MM.1S (cell line): ENCODE measurements at regions not wholly inside any gene's neighbourhood (a gene's known extent, or its start where the extent isn't known, plus 50 kb on each side); places are given as distances from the start of the nearest gene placed in this dataset.

Experiments used
- DNase-seq: peaks from one replicate; pipeline ENCODE4 v3.0.0-alpha.2; 2015
- H2AFZ ChIP-seq: fragments of 300-600 bp; sonication (generic); 2 replicates; pipeline ENCODE4 v1.6.0; 2016; ENCODE audit warnings: antibody characterized with exemption, low read length
- H3F3A ChIP-seq: fragments of 300-600 bp; sonication (generic); 2 replicates; pipeline ENCODE4 v1.6.1; 2016; ENCODE audit warnings: mild to moderate bottlenecking, antibody characterized with exemption, low read length, moderate library complexity, mixed read lengths; ENCODE audit not compliant: insufficient read depth
- H3K27ac ChIP-seq: fragments of 300-600 bp; sonication (generic); 2 replicates; pipeline ENCODE4 v1.5.1; 2016; ENCODE audit warnings: mild to moderate bottlenecking, low read length
- H3K27me3 ChIP-seq: fragments of 300-600 bp; sonication (generic); replicated peaks from 2 replicates; pipeline ENCODE4 v1.6.0; 2016; ENCODE audit warnings: low read length; ENCODE audit not compliant: insufficient read depth
- H3K36me3 ChIP-seq: fragments of 300-600 bp; sonication (generic); replicated peaks from 2 replicates; pipeline ENCODE4 v1.6.1; 2016; ENCODE audit warnings: mild to moderate bottlenecking, low read length, mixed read lengths; ENCODE audit not compliant: insufficient read depth
- H3K4me1 ChIP-seq: fragments of 300-600 bp; sonication (generic); 2 replicates; pipeline ENCODE4 v1.6.1; 2016; ENCODE audit warnings: low read length, mixed read lengths
- H3K4me2 ChIP-seq: fragments of 300-600 bp; sonication (generic); 2 replicates; pipeline ENCODE4 v1.6.0; 2016; ENCODE audit warnings: low read depth, low read length
- H3K4me3 ChIP-seq: fragments of 300-600 bp; sonication (generic); 2 replicates; pipeline ENCODE4 v1.5.1; 2016; ENCODE audit warnings: low read length, mixed read lengths
- H3K79me2 ChIP-seq: fragments of 300-600 bp; sonication (generic); 2 replicates; pipeline ENCODE4 v1.6.1; 2016; ENCODE audit warnings: mixed run types, low read length, mixed read lengths
- H3K9ac ChIP-seq: fragments of 300-600 bp; sonication (generic); 2 replicates; pipeline ENCODE4 v1.6.1; 2016; ENCODE audit warnings: low read length, mixed read lengths
- H3K9me2 ChIP-seq: fragments of 300-600 bp; sonication (generic); replicated peaks from 2 replicates; pipeline ENCODE4 v1.6.1; 2016; ENCODE audit warnings: mild to moderate bottlenecking, low read length, mixed read lengths; ENCODE audit not compliant: insufficient read depth
- H3K9me3 ChIP-seq: fragments of 300-600 bp; sonication (generic); replicated peaks from 2 replicates; pipeline ENCODE4 v1.6.1; 2016; ENCODE audit warnings: mild to moderate bottlenecking, low read length, mixed read lengths; ENCODE audit not compliant: insufficient read depth
- H4K20me1 ChIP-seq: fragments of 300-600 bp; sonication (generic); 2 replicates; pipeline ENCODE4 v1.6.1; 2016; ENCODE audit warnings: mild to moderate bottlenecking, low read length, moderate library complexity, mixed read lengths; ENCODE audit not compliant: insufficient read depth
- CTCF ChIP-seq: fragments of 300-600 bp; sonication (generic); IDR thresholded peaks from 2 replicates; pipeline ENCODE4 v1.5.1; 2016; ENCODE audit warnings: antibody characterized with exemption, low read length, mixed read lengths
- EZH2 ChIP-seq: fragments of 300-600 bp; sonication (generic); optimal IDR thresholded peaks from 2 replicates; pipeline ENCODE3; 2017; ENCODE audit warnings: low read depth, mild to moderate bottlenecking, antibody characterized with exemption, low read length, mixed read lengths
- EZH2phosphoT487 ChIP-seq: fragments of 300-600 bp; sonication (generic); IDR thresholded peaks from 2 replicates; pipeline ENCODE4 v1.6.1; 2018; ENCODE audit warnings: antibody characterized with exemption, low read length

- Histone ChIP-seq H3K27ac (no peak overlapping the region), H2AFZ (no peak overlapping the region)
Measured at GRCh38 chrX:33726281-33727160, 405.6 kb downstream of the FAM47A start.

GRCh38 chrX:33725535-33726210 is 406.4 kb downstream of the FAM47A start:
- Histone ChIP-seq H3K36me3 (no peaks in the 10 kb centered on the region), H3K4me1 (no peaks in the 10 kb centered on the region), H3K4me3 (peak overlapping the region; percentile 68), H3K79me2 (no peaks in the 10 kb centered on the region), H4K20me1 (no peaks in the 10 kb centered on the region), H2AFZ (peak overlapping the region; percentile 54), H3K27ac (peak overlapping the region; percentile 31; the same call in 1 of the 2 replicates), H3K9me2 (no peaks in the 10 kb centered on the region), H3F3A (no peaks in the 10 kb centered on the region), H3K27me3 (no peaks in the 10 kb centered on the region), H3K9me3 (no peaks in the 10 kb centered on the region), H3K9ac (peak overlapping the region; percentile 42; the same call in 1 of the 2 replicates), H3K4me2 (peak overlapping the region; percentile 68)
- TF ChIP-seq EZH2phosphoT487 = no peak
- no peak for TF ChIP-seq EZH2
- no peak for TF ChIP-seq CTCF
- DNase-seq = peak; percentile 69

More at GRCh38 chrX:33726281-33727160, 405.6 kb downstream of the FAM47A start:
- H3K9me3 ChIP-seq = no peaks in the 10 kb centered on the region
- DNase-seq = no peak
- no peak for TF ChIP-seq EZH2phosphoT487
- no peak for TF ChIP-seq CTCF
- TF ChIP-seq EZH2 = no peak
- H3K9ac ChIP-seq = no peak overlapping the region
- no peaks in the 10 kb centered on the region for H3K9me2 ChIP-seq
- no peaks in the 10 kb centered on the region for H4K20me1 ChIP-seq
- H3K79me2 ChIP-seq = no peaks in the 10 kb centered on the region
- no peaks in the 10 kb centered on the region for H3K4me1 ChIP-seq
- H3K4me2 ChIP-seq = peak overlapping the region; percentile 68; the same call in 1 of the 2 replicates
- H3K4me3 ChIP-seq = no peak overlapping the region
- H3K36me3 ChIP-seq = no peaks in the 10 kb centered on the region
- no peaks in the 10 kb centered on the region for H3K27me3 ChIP-seq
- no peaks in the 10 kb centered on the region for H3F3A ChIP-seq

- peak; percentile 39 for DNase-seq
- H3K9ac ChIP-seq = no peak overlapping the region
- no peaks in the 10 kb centered on the region for H3K9me2 ChIP-seq
- H3K4me1 ChIP-seq = no peaks in the 10 kb centered on the region
- H3K4me3 ChIP-seq = no peak overlapping the region
- peak overlapping the region; percentile 35; the same call in 1 of the 2 replicates for H3K4me2 ChIP-seq
- no peak for TF ChIP-seq CTCF
- no peak for TF ChIP-seq EZH2phosphoT487
- no peak for TF ChIP-seq EZH2
- no peaks in the 10 kb centered on the region for H3K36me3 ChIP-seq
- no peak overlapping the region for H2AFZ ChIP-seq
- no peak overlapping the region; the same call in 1 of the 2 replicates for H3K27ac ChIP-seq
- H3F3A ChIP-seq = no peaks in the 10 kb centered on the region
- no peaks in the 10 kb centered on the region for H3K27me3 ChIP-seq
- H3K79me2 ChIP-seq = no peaks in the 10 kb centered on the region
- H3K9me3 ChIP-seq = no peaks in the 10 kb centered on the region
- no peaks in the 10 kb centered on the region for H4K20me1 ChIP-seq
Measured at GRCh38 chrX:33721927-33722326, 410.2 kb downstream of the FAM47A start.
